ENCODE measurements at regions not wholly inside any gene's neighbourhood (a gene's known extent, or its start where the extent isn't known, plus 50 kb on each side); places are given as distances from the start of the nearest gene placed in this dataset.

GRCh38 chr19:28641395-28641794 lies 571.6 kb downstream of the UQCRFS1 start:
- TF ChIP-seq CTCF (IDR thresholded peaks at IDR 0.05; ENCODE audit: insufficient read depth, low read length, severe bottlenecking), result no peak
- no peak overlapping the region for H3K4me3 ChIP-seq (ENCODE audit: low read depth, low read length)
- no peaks in the 10 kb centered on the region for H3K27me3 ChIP-seq (ENCODE audit: control insufficient read depth, insufficient read depth, low read length)
- DNase-seq (ENCODE audit: low read depth) (no peak), FAIRE-seq (no peak)
- no peaks in the 10 kb centered on the region for H3K36me3 ChIP-seq (ENCODE audit: control insufficient read depth, insufficient read depth, low read length)

- Histone ChIP-seq H3K36me3 (ENCODE audit: control insufficient read depth, insufficient read depth, low read length) (no peaks in the 10 kb centered on the region), H3K4me3 (ENCODE audit: low read depth, low read length) (no peak overlapping the region), H3K27me3 (ENCODE audit: control insufficient read depth, insufficient read depth, low read length) (no peaks in the 10 kb centered on the region)
- no peak for FAIRE-seq
- no peak for DNase-seq (ENCODE audit: low read depth)
- no peak for TF ChIP-seq CTCF (IDR thresholded peaks at IDR 0.05; ENCODE audit: insufficient read depth, low read length, severe bottlenecking)
These were observed 572.4 kb downstream of the UQCRFS1 start for GRCh38 chr19:28640506-28640905.

GRCh38 chr19:28638445-28638844 lies 574.5 kb downstream of the UQCRFS1 start:
- Histone ChIP-seq H3K36me3 (ENCODE audit: control insufficient read depth, insufficient read depth, low read length) (no peaks in the 10 kb centered on the region), H3K4me3 (ENCODE audit: low read depth, low read length) (no peak overlapping the region), H3K27me3 (ENCODE audit: control insufficient read depth, insufficient read depth, low read length) (no peaks in the 10 kb centered on the region)
- FAIRE-seq (no peak), DNase-seq (ENCODE audit: low read depth) (no peak)
- no peak for TF ChIP-seq CTCF (IDR thresholded peaks at IDR 0.05; ENCODE audit: insufficient read depth, low read length, severe bottlenecking)

GRCh38 chr19:28636706-28637105 lies 576.2 kb downstream of the UQCRFS1 start:
- no peak for TF ChIP-seq CTCF (IDR thresholded peaks at IDR 0.05; ENCODE audit: insufficient read depth, low read length, severe bottlenecking)
- Histone ChIP-seq H3K36me3 (ENCODE audit: control insufficient read depth, insufficient read depth, low read length) (no peaks in the 10 kb centered on the region), H3K27me3 (ENCODE audit: control insufficient read depth, insufficient read depth, low read length) (no peaks in the 10 kb centered on the region), H3K4me3 (ENCODE audit: low read depth, low read length) (no peak overlapping the region)
- no peak for FAIRE-seq
- no peak for DNase-seq (ENCODE audit: low read depth)

- H3K27me3 ChIP-seq (ENCODE audit: control insufficient read depth, insufficient read depth, low read length), result no peaks in the 10 kb centered on the region
- no peaks in the 10 kb centered on the region for H3K36me3 ChIP-seq (ENCODE audit: control insufficient read depth, insufficient read depth, low read length)
- TF ChIP-seq CTCF (IDR thresholded peaks at IDR 0.05; ENCODE audit: insufficient read depth, low read length, severe bottlenecking), result no peak
- DNase-seq (ENCODE audit: low read depth) (no peak), FAIRE-seq (no peak)
- no peak overlapping the region for H3K4me3 ChIP-seq (ENCODE audit: low read depth, low read length)
These were observed 576.8 kb downstream of the UQCRFS1 start for GRCh38 chr19:28636016-28636629.

GRCh38 chr19:28634837-28635236 lies 578.1 kb downstream of the UQCRFS1 start:
- Histone ChIP-seq H3K27me3 (ENCODE audit: control insufficient read depth, insufficient read depth, low read length) (no peaks in the 10 kb centered on the region), H3K36me3 (ENCODE audit: control insufficient read depth, insufficient read depth, low read length) (no peaks in the 10 kb centered on the region), H3K4me3 (ENCODE audit: low read depth, low read length) (no peak overlapping the region)
- no peak for TF ChIP-seq CTCF (IDR thresholded peaks at IDR 0.05; ENCODE audit: insufficient read depth, low read length, severe bottlenecking)
- DNase-seq (ENCODE audit: low read depth) (no peak), FAIRE-seq (no peak)

Measured in bronchial epithelial cell (primary cell).